GM18870 (cell line): ENCODE measurements at regions not wholly inside any gene's neighbourhood (a gene's known extent, or its start where the extent isn't known, plus 50 kb on each side); places are given as distances from the start of the nearest gene placed in this dataset.

ENCODE experiments used
- ATAC-seq: cut with Tn5 transposase; IDR thresholded peaks from one replicate; pipeline ENCODE4 v1.9.1; 2021; ENCODE audit warnings: moderate library complexity; ENCODE audit not compliant: unreplicated experiment

GRCh38 chr5:54859316-54859715 is 126.1 kb downstream of the ESM1 start:
- no peak for ATAC-seq

DNA sequence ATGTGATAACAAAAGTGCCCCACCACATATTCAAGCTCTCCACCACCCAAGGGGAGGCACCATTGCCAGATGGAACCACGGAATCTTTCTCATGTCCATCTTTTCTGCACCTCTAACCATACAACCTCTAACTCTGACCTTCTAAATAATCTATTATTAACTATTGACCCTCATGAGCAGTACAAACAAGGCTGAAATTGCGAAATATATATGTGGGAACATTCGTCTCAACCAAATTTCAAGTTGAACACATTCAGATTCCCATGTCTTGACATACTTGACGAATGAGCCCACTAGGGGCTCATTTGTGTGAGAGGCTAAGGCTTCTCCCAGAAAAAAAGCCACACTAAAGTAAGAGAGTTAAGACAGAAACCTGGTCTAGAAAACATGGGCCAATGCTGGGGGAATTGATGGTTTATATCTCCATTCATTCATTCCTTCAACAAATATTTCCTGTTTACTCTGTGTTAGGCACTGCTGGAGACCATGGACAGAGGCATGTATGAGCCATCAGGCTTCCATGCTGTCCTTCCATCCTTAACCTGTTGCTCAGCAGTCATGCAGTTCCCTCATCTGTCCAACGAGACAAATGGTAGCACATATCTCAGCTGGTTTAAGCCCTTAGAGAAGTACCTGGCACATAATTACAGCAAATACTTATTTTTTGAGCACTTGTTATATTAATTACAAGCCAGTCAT is 130.4 kb downstream of the ESM1 start:
- ATAC-seq = no peak

GRCh38 chr5:54852007-54852406 is 133.4 kb downstream of the ESM1 start:
- ATAC-seq = no peak

DNA sequence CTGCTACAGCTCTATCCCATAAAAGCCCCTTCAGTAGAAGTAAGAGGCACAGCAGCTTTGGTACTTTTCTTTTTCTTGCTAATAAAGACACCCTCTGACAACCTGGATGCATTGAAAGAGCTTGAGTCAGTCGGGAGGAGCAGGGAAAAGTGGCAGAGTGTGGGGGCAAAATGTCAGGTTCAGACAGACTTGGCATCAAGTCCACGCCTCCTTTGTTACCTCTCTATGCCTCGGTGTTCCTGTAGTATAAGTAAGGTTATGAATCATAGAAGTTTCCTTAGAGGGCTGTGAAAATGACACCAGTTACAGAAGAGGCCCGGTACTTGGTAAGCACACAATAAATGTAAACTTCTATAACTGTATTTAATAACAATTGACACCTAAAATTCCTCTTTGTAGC is 133.9 kb downstream of the ESM1 start:
- no peak for ATAC-seq

DNA sequence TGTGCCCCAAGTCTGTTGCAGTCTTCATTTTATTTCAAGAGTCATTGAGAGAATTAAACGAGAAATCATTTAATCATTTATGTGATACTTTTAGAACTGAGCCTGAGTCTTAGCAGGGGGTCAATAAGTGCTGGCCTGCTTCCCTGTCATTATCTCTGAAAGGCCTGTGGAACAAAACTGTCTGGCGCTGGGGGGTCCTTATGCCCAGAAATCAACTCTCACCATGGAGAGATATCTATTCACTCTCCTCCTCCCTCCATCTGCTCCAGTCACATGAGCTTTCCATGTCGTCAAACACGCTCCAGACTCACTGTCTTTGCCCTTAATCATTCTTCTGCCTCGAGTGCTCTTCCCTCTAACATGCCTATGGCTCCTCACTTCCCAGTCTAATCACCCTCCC is 136.8 kb downstream of the ESM1 start:
- no peak for ATAC-seq

- ATAC-seq = no peak
These were observed 139.8 kb downstream of the ESM1 start for GRCh38 chr5:54845567-54845941.

DNA sequence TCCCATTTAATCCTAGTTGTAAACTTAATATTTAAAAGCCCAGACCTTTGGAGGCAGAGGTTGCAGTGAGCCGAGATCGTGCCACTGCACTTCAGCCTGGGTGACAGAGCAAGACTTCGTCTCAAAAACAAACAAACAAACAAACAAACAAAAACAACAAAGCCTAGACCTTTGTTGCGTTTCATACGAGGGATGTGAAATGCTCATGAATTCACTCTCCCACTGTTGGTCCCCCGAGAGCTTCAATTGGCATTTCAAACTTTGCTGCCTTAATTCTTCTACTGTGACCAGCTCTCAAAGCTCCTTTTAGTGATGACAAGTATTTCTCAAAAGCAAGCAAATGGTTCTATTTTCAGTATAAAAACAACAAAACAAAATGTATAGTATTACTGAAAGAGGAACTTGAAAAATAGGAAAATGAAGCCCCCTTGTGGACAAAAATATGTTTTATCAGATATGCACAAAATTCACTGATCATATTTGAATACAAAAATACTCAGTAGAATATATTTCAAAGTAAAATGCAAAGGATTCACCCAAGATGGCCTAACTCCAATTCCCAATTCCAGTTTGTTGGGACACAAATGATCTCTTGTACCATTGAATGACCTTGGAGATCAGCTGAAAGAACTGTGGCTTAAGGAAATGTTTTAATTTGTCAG is 140.4 kb downstream of the ESM1 start:
- ATAC-seq = no peak

- no peak for ATAC-seq
These were observed 141.1 kb downstream of the ESM1 start for GRCh38 chr5:54844266-54844665.

DNA sequence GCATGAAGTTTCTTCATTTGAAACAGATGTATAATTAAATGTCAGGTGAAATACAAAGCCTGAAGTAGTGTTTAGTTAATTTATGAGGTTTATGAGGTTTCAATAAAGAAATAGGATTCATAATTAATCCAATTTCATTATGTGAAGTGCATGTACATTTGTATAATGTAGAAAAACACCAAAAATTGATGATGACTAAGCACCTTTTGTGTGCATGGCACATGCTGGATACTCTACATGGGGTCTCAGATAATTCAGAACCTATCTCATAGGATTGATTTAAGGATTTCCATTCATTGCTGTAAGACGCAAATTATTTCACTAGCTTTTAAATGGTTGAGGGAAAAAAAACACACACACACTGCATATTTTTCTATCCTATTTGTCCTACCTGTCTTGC is 143.9 kb downstream of the ESM1 start:
- no peak for ATAC-seq

GRCh38 chr5:54838843-54839242 is 146.6 kb downstream of the ESM1 start:
- ATAC-seq = no peak

DNA sequence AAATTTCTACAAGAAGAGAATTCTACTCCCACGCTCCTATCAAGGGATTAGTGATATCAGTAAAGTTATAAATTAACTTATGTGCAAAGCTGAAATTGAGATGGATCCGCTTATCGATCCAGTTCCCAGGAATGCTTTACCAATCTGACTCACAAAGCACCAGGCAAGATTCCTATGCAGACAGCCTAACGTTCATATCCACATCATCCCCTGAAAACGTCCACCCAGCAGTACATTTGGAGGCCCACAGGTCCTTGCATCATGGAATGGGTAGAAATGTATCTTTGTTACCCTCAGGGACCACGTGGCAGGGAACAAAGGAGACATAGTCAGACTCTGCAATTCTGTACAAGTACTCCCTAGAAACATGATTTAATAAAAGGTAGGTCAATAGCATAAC is 147.4 kb downstream of the ESM1 start:
- ATAC-seq = no peak

DNA sequence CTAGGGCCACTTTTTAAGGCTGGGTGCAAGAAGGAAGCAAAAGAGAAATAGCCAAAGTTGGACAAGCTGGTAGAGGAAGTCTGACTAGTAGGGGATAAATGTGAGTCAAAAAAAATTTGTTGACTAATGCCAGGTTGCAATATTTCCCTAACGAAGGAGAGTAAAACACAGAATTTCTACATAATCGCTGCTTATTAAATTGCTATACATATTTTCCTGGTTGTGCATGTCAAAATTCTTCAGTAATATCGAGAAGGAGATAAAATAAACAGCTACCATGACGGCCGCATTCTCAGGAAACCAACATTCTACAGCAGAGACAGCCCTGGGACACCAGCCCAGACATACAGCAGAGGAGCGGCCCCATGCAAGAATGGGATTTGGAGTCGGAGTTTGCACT is 148.3 kb downstream of the ESM1 start:
- no peak for ATAC-seq

DNA sequence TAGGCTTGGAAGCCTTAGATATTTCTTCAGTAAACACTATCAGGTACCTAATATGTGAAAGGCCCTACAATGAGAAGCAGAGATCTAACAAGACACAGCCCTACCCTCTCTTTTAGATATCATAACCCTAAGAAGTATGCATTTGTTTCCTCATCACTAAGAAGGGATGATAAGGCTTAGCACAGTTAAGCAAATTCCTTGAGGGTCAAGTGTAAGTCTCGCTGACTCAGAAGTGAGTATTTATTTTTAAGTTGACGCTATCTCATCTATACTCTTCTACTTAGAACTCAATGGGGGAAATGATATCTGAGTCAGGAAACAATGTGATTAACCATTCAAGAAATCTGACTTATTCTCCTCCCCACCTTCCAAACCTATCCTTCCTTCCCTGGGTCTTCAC is 149.7 kb downstream of the ESM1 start:
- no peak for ATAC-seq

- no peak for ATAC-seq
These were observed 151.1 kb downstream of the ESM1 start for GRCh38 chr5:54834121-54834842.

- no peak for ATAC-seq
These were observed 151.8 kb downstream of the ESM1 start for GRCh38 chr5:54833590-54833989.

DNA sequence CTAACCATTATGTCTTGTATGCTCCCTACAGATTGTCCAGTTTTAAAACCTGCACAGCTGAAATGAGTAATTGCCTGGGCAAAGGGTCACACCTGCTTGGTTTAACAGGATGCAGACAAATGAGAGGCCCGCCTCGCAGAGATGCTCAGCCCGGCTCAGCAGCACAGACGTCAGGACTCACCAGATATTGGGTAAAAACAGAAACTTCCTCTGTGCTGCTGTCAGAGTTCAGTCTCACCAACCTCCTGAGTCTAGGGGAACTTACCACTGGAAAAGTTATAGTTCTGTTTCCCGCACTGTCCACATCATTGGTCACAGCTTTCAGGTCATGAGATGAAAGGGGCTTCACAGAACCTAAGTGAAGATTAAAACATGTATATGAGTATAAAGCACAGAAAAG is 152.5 kb downstream of the ESM1 start:
- ATAC-seq = no peak

DNA sequence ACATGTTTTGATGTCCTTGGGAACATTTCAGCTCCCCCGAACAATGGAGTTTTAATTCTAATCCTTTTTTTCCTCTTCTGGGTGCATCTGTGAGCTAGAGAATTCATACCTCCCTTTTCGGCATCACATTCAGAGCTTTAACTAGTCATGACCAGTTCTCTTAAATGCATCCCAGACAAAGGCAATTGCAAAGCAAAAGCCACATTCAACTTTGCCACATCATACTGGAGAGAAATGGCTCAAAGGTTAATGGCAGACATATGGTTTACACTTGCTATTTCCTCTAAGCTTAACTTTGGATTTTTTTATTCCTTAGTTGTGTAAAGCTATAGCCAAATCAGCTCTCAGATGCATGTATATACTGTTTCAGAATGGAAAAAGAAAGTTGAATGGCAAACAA is 153.3 kb downstream of the ESM1 start:
- no peak for ATAC-seq

- no peak for ATAC-seq
These were observed 154.2 kb downstream of the ESM1 start for GRCh38 chr5:54831233-54831632.

GRCh38 chr5:54829676-54830535 is 155.5 kb downstream of the ESM1 start:
- ATAC-seq = no peak

DNA sequence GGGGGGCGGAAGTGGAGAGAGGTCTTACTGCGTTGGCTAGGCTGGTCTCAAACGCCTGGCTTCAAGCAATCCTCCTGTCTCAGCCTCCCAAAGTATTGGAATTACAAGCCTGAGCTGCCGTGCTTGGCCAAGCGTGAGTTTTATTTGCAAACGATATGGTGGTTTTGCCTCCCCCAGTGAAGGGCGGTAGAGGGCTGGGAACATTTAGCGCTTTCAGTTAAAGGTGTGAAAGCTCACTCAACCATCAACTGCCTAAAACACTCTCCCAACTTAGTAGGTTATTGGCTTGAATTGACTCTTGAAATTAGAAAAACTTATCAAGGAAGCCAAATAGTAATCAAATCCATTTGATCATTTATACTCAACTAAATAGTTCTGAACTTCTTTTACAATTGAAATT is 156.3 kb downstream of the ESM1 start:
- ATAC-seq = no peak

- no peak for ATAC-seq
These were observed 157.2 kb downstream of the ESM1 start for GRCh38 chr5:54828151-54828550.
